HG02763 (cell line): ENCODE measurements at regions not wholly inside any gene's neighbourhood (a gene's known extent, or its start where the extent isn't known, plus 50 kb on each side); places are given as distances from the start of the nearest gene placed in this dataset.
"Not testable (repeated sequence)": the region's sequence is repeated elsewhere in the genome, so short reads cannot be mapped to it uniquely, and the experiment has no call there.

Experiments
- ATAC-seq: cut with Tn5 transposase; IDR thresholded peaks from one replicate; pipeline ENCODE4 v1.9.1; 2021; ENCODE audit warnings: mild to moderate bottlenecking, moderate library complexity; ENCODE audit not compliant: unreplicated experiment

GRCh38 chrX:108892501-108892900 is 156.1 kb upstream of the IRS4 start:
- ATAC-seq = no peak

DNA sequence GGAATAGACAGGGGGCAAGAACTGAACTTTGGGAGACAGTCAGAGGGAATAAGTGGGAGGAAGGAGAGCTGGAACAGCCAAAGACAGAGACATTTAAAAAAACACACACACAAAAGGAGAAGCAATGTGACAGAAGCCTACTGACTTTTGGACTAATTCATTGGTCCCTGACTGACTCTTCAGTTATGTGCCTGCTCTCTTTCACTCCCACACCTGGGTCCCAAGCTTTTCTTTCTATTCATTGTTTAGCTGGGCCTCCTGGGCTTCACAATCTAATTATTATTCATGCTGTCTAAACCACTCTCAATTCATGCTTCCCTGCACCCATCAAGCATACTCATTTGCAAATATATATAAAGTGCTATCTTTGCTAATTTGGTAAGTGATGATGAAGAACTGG is 139.2 kb upstream of the IRS4 start:
- ATAC-seq = no peak

- ATAC-seq = not testable (repeated sequence)
These were observed 106.7 kb upstream of the IRS4 start for GRCh38 chrX:108843039-108843438.

- no peak for ATAC-seq
These were observed 97.6 kb upstream of the IRS4 start for GRCh38 chrX:108833993-108834392.

GRCh38 chrX:108811891-108812290 is 75.5 kb upstream of the IRS4 start:
- ATAC-seq = no peak

- ATAC-seq = no peak
These were observed 58.9 kb upstream of the IRS4 start for GRCh38 chrX:108795240-108795639.
